ENCODE measurements at regions not wholly inside any gene's neighbourhood (a gene's known extent, or its start where the extent isn't known, plus 50 kb on each side); places are given as distances from the start of the nearest gene placed in this dataset.

- in situ Hi-C loops (cut with MboI; ENCODE audit: low sequenced_read_pairs) = no loop called here
- POLR2A ChIA-PET (ENCODE audit: unreplicated experiment) = no interaction called here
Measured at GRCh38 chr3:30300809-30301208, 305.6 kb upstream of the TGFBR2 start.

More at GRCh38 chr3:30300809-30301208, 305.6 kb upstream of the TGFBR2 start:
- H4K5ac ChIP-seq (ENCODE audit: low read depth, low read length) = peak overlapping the region; percentile 82
- no TSS peak for BruUV-seq (replicated peaks)
- dilution Hi-C loops (cut with HindIII; ENCODE audit: low sequenced_read_pairs, unreplicated experiment) (no loop called here), intact Hi-C loops (cut with micrococcal nuclease) (no loop called here)
- no CpG with 5 or more reads among the region's 1 CpG for WGBS, 2 experiments (ENCODE audit: extremely low coverage in 2 of 2, insufficient read length in 1 of 2)
- H4K20me1 ChIP-seq (ENCODE audit: insufficient read depth, low read length) = no peaks in the 10 kb centered on the region
- TF ChIP-seq ELK1 (IDR thresholded peaks at IDR 0.05; ENCODE audit: borderline replicate concordance, low read depth, low read length) = no peak
- TF ChIP-seq RFX5 (IDR thresholded peaks at IDR 0.05; ENCODE audit: low read depth, low read length) = no peak
- no peak for TF ChIP-seq CTCF (conservative IDR thresholded peaks at IDR 0.05; ENCODE audit: low read depth, low read length)
- no peak for TF ChIP-seq CHD1 (IDR thresholded peaks at IDR 0.05; ENCODE audit: low read depth, low read length)
- TF ChIP-seq MXI1 (IDR thresholded peaks at IDR 0.05; ENCODE audit: borderline replicate concordance, low read depth, low read length) = no peak
- TF ChIP-seq RAD21 (IDR thresholded peaks at IDR 0.05; ENCODE audit: low read length) = no peak
- TF ChIP-seq BHLHE40 (IDR thresholded peaks at IDR 0.05; ENCODE audit: low read depth, low read length) = no peak
- no peak for TF ChIP-seq POLR2A (IDR thresholded peaks at IDR 0.05; ENCODE audit: low read depth, low read length)
- TF ChIP-seq MAFK (IDR thresholded peaks at IDR 0.05; ENCODE audit: low read depth, low read length) = no peak
- no peak for TF ChIP-seq FOS (IDR thresholded peaks at IDR 0.05; ENCODE audit: low read depth, low read length)
- no peak for TF ChIP-seq RCOR1 (IDR thresholded peaks at IDR 0.05; ENCODE audit: insufficient replicate concordance, low read length)
- no peak for TF ChIP-seq MAZ (IDR thresholded peaks at IDR 0.05; ENCODE audit: borderline replicate concordance, low read depth, low read length)
- TF ChIP-seq NFE2L2 (IDR thresholded peaks at IDR 0.05; ENCODE audit: low read depth, low read length) = no peak
- TF ChIP-seq CEBPB (IDR thresholded peaks at IDR 0.05; ENCODE audit: low read depth, low read length) = no peak
- TF ChIP-seq SMC3 (IDR thresholded peaks at IDR 0.05; ENCODE audit: low read depth, low read length) = no peak
- TF ChIP-seq USF2 (IDR thresholded peaks at IDR 0.05; ENCODE audit: low read depth, low read length) = no peak
- H2AK9ac ChIP-seq (replicated peaks; ENCODE audit: low read depth, low read length, poor library complexity) = no peak overlapping the region
- H3K36me3 ChIP-seq (ENCODE audit: control insufficient read depth, insufficient read depth, low read length) = no peaks in the 10 kb centered on the region
- H3K4ac ChIP-seq (ENCODE audit: low read depth, low read length) = peak overlapping the region; percentile 12
- H3K4me2 ChIP-seq (ENCODE audit: low read depth, low read length) = no peak overlapping the region
- H3K79me1 ChIP-seq (ENCODE audit: low read depth in 1 of 2, low read length in 2 of 2) = no peaks in the 10 kb centered on the region
- H3K9ac ChIP-seq (ENCODE audit: low read depth, low read length) = no peak overlapping the region
- no peak overlapping the region; the same call in 1 of the 2 replicates for H2AK5ac ChIP-seq (ENCODE audit: low read depth, low read length)
- H3K14ac ChIP-seq (replicated peaks; ENCODE audit: low read depth, low read length) = peak overlapping the region; percentile 13
- H2AFZ ChIP-seq (replicated peaks; ENCODE audit: low read length, poor library complexity) = no peak overlapping the region
- CTCF ChIA-PET = no interaction called here
- H3K18ac ChIP-seq (ENCODE audit: low read depth, low read length) = peak overlapping the region; percentile 88
- no peak overlapping the region for H3K27ac ChIP-seq (ENCODE audit: insufficient read depth, low read length)
- no peak overlapping the region for H4K91ac ChIP-seq (ENCODE audit: insufficient read depth, low read depth, low read length)
- H2BK120ac ChIP-seq (ENCODE audit: low read depth, low read length) = peak overlapping the region; percentile 57; the same call in 1 of the 2 replicates
- no peak overlapping the region for H2BK5ac ChIP-seq (ENCODE audit: low read depth, low read length, poor library complexity, severe bottlenecking)
- H3K23ac ChIP-seq (ENCODE audit: low read depth, low read length) = no peak overlapping the region
- H3K4me1 ChIP-seq (ENCODE audit: control insufficient read depth, insufficient read depth, low read length) = peaks cover 4% of the 10 kb centered on the region; the same call in 1 of the 2 replicates
- no peak overlapping the region; a peak in 1 of 4 replicates for H4K8ac ChIP-seq (ENCODE audit: low read depth in 2 of 2, low read length in 2 of 2)
- H2BK20ac ChIP-seq (ENCODE audit: low read depth, low read length) = peak overlapping the region; percentile 36
- peak overlapping the region; percentile 42; the same call in 1 of the 3 replicates for H2BK15ac ChIP-seq (ENCODE audit: low read depth, low read length)
- H3K56ac ChIP-seq (ENCODE audit: extremely low read depth, insufficient read depth, low read length) = no peak overlapping the region
- H3K27me3 ChIP-seq (ENCODE audit: control insufficient read depth, insufficient read depth, low read length) = no peaks in the 10 kb centered on the region
- H3K9me1 ChIP-seq (ENCODE audit: insufficient read depth, low read length) = no peaks in the 10 kb centered on the region
- DNase-seq (no peak), ATAC-seq (ENCODE audit: low read depth) (no peak)
- H3K9me3 ChIP-seq (ENCODE audit: control insufficient read depth, insufficient read depth, low read length) = peaks cover 5% of the 10 kb centered on the region; the same call in 1 of the 2 replicates
- H3K4me3 ChIP-seq (ENCODE audit: insufficient read depth, low read depth, low read length) = no peak overlapping the region

All from IMR-90 (cell line).